ENCODE measurements at regions not wholly inside any gene's neighbourhood (a gene's known extent, or its start where the extent isn't known, plus 50 kb on each side); places are given as distances from the start of the nearest gene placed in this dataset.

DNA sequence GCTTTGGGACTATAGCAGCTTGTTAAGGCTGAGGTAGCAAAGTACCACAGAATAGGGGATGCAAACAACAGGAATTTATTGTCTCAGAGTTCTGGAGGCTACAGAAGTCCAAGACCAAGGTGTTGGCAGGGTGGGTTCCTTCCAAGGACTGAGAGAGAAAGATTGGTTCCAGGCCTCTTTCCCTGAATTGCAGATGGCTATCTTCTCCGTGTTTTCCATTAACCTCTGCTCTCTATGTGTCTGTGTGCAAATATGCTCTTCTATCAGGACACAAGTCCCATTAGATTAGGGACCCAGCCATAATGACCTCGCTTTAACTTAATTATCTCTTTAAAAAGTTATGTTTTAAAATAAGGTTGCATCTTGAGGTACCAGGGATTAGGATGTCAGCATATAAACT is 1732.9 kb upstream of the SLC10A2 start:
- no peak for TF ChIP-seq POLR2A (IDR thresholded peaks at IDR 0.05)
- TF ChIP-seq, protein P1, sequence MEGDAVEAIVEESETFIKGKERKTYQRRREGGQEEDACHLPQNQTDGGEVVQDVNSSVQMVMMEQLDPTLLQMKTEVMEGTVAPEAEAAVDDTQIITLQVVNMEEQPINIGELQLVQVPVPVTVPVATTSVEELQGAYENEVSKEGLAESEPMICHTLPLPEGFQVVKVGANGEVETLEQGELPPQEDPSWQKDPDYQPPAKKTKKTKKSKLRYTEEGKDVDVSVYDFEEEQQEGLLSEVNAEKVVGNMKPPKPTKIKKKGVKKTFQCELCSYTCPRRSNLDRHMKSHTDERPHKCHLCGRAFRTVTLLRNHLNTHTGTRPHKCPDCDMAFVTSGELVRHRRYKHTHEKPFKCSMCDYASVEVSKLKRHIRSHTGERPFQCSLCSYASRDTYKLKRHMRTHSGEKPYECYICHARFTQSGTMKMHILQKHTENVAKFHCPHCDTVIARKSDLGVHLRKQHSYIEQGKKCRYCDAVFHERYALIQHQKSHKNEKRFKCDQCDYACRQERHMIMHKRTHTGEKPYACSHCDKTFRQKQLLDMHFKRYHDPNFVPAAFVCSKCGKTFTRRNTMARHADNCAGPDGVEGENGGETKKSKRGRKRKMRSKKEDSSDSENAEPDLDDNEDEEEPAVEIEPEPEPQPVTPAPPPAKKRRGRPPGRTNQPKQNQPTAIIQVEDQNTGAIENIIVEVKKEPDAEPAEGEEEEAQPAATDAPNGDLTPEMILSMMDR (IDR thresholded peaks at IDR 0.05) = no peak

Data from thyroid gland (tissue), 4 donors.